Upper lobe of left lung (tissue), 4 donors: ENCODE measurements at regions not wholly inside any gene's neighbourhood (a gene's known extent, or its start where the extent isn't known, plus 50 kb on each side); places are given as distances from the start of the nearest gene placed in this dataset.

Source experiments
- POLR2A ChIP-seq, 4 donors: fragments of 450-650 bp; IDR thresholded peaks; one replicate each; pipeline ENCODE4 v1.5.1; 2016 to 2017; ENCODE audit warnings: antibody characterized with exemption in 4 of 4, mild to moderate bottlenecking in 2 of 4
- POLR2AphosphoS5 ChIP-seq, 2 donors: sonication (generic); formaldehyde crosslinking; IDR thresholded peaks; one replicate each; pipeline ENCODE4 v1.5.1; 2017; ENCODE audit warnings: antibody characterized with exemption in 2 of 2
- TF ChIP-seq, protein P1 (sequence below), 6 experiments: fragments of 450-650 bp in 4 of 6; fragments of 200-600 bp in 2 of 6; sonication (generic) in 2 of 6; IDR thresholded peaks; one replicate each; pipeline ENCODE4 v1.5.1; 2016 to 2019; ENCODE audit warnings: antibody characterized with exemption in 6 of 6

GRCh38 chr5:30475429-30475828 is 718.1 kb upstream of the CDH6 start:
- TF ChIP-seq POLR2AphosphoS5 (IDR thresholded peaks at IDR 0.05) (no peak), POLR2A (IDR thresholded peaks at IDR 0.05) (no peak)
- TF ChIP-seq, protein P1, sequence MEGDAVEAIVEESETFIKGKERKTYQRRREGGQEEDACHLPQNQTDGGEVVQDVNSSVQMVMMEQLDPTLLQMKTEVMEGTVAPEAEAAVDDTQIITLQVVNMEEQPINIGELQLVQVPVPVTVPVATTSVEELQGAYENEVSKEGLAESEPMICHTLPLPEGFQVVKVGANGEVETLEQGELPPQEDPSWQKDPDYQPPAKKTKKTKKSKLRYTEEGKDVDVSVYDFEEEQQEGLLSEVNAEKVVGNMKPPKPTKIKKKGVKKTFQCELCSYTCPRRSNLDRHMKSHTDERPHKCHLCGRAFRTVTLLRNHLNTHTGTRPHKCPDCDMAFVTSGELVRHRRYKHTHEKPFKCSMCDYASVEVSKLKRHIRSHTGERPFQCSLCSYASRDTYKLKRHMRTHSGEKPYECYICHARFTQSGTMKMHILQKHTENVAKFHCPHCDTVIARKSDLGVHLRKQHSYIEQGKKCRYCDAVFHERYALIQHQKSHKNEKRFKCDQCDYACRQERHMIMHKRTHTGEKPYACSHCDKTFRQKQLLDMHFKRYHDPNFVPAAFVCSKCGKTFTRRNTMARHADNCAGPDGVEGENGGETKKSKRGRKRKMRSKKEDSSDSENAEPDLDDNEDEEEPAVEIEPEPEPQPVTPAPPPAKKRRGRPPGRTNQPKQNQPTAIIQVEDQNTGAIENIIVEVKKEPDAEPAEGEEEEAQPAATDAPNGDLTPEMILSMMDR (IDR thresholded peaks at IDR 0.05), result no peak
